SK-N-SH treated with all-trans-retinoic acid at 6 μM for 48 hours (cell line): ENCODE measurements at regions not wholly inside any gene's neighbourhood (a gene's known extent, or its start where the extent isn't known, plus 50 kb on each side); places are given as distances from the start of the nearest gene placed in this dataset.
A peak's percentile ranks its signal among the peaks of the same experiment; 100 is the strongest.

Experiments
- ATAC-seq: fragments of 200-7000 bp; cut with Tn5 transposase; 3 replicates; pipeline ENCODE4 v1.9.1; 2020; ENCODE audit warnings: mild to moderate bottlenecking, moderate library complexity
- ARNTL ChIP-seq: fragments of 450-650 bp; formaldehyde crosslinking; IDR thresholded peaks from 2 replicates; pipeline ENCODE4 v1.5.0; 2020; ENCODE audit warnings: low read depth, mild to moderate bottlenecking, moderate library complexity, borderline replicate concordance
- BACH2 ChIP-seq: fragments of 250-450 bp; sonication (Bioruptor Pico); IDR thresholded peaks from 2 replicates; pipeline ENCODE4 v1.9.0; 2021; ENCODE audit warnings: mild to moderate bottlenecking, borderline replicate concordance
- CREB5 ChIP-seq: fragments of 250-450 bp; sonication (Bioruptor Pico); IDR thresholded peaks from 2 replicates; pipeline ENCODE4 v1.5.1; 2020; ENCODE audit warnings: low read depth, mild to moderate bottlenecking, moderate library complexity
- CSDC2 ChIP-seq: fragments of 250-450 bp; sonication (Bioruptor Pico); IDR thresholded peaks from 2 replicates; pipeline ENCODE4 v1.5.0; 2020; ENCODE audit warnings: mild to moderate bottlenecking, moderate library complexity
- CSRNP3 ChIP-seq: fragments of 250-450 bp; sonication (Bioruptor Pico); IDR thresholded peaks from 2 replicates; pipeline ENCODE4 v1.5.1; 2021; ENCODE audit warnings: mild to moderate bottlenecking, moderate library complexity
- ISL1 ChIP-seq: fragments of 250-450 bp; sonication (Bioruptor Pico); IDR thresholded peaks from 2 replicates; pipeline ENCODE4 v2.1.2; 2022; ENCODE audit warnings: mild to moderate bottlenecking, moderate library complexity
- OSR1 ChIP-seq: fragments of 250-450 bp; sonication (Bioruptor Pico); IDR thresholded peaks from 2 replicates; pipeline ENCODE4 v1.8.0; 2022; ENCODE audit warnings: moderate library complexity, mild to moderate bottlenecking, inconsistent platforms
- PATZ1 ChIP-seq: fragments of 250-450 bp; sonication (Bioruptor Pico); IDR thresholded peaks from 2 replicates; pipeline ENCODE4 v1.8.0; 2020; ENCODE audit warnings: mild to moderate bottlenecking, moderate library complexity, borderline replicate concordance
- POU6F1 ChIP-seq: fragments of 250-450 bp; sonication (Bioruptor Pico); IDR thresholded peaks from 2 replicates; pipeline ENCODE4 v1.8.0; 2021; ENCODE audit warnings: low read depth, mild to moderate bottlenecking, moderate library complexity, borderline replicate concordance
- PPARA ChIP-seq: fragments of 250-450 bp; sonication (Bioruptor Pico); IDR thresholded peaks from 2 replicates; pipeline ENCODE4 v1.5.0; 2020; ENCODE audit warnings: mild to moderate bottlenecking, borderline replicate concordance
- RARB ChIP-seq: fragments of 250-450 bp; sonication (Bioruptor Pico); IDR thresholded peaks from 2 replicates; pipeline ENCODE4 v1.8.0; 2021; ENCODE audit warnings: mild to moderate bottlenecking, moderate library complexity
- SNAI2 ChIP-seq: fragments of 250-450 bp; sonication (Bioruptor Pico); IDR thresholded peaks from 2 replicates; pipeline ENCODE4 v1.5.0; 2020; ENCODE audit warnings: mild to moderate bottlenecking, moderate library complexity
- TCF4 ChIP-seq: fragments of 250-450 bp; sonication (Bioruptor Pico); IDR thresholded peaks from 2 replicates; pipeline ENCODE4 v1.8.0; 2021; ENCODE audit warnings: mild to moderate bottlenecking, moderate library complexity, borderline replicate concordance
- TOX ChIP-seq: fragments of 250-450 bp; sonication (Bioruptor Pico); IDR thresholded peaks from 2 replicates; pipeline ENCODE4 v1.8.0; 2021; ENCODE audit warnings: mild to moderate bottlenecking, moderate library complexity, borderline replicate concordance
- ZC3H10 ChIP-seq: fragments of 250-450 bp; sonication (Bioruptor Pico); IDR thresholded peaks from 2 replicates; pipeline ENCODE4 v1.5.1; 2021; ENCODE audit warnings: mild to moderate bottlenecking, moderate library complexity
- ZFP3 ChIP-seq: fragments of 250-450 bp; sonication (Bioruptor Pico); IDR thresholded peaks from 2 replicates; pipeline ENCODE4 v1.5.0; 2020; ENCODE audit warnings: mild to moderate bottlenecking, moderate library complexity
- ZFP30 ChIP-seq: fragments of 450-650 bp; formaldehyde crosslinking; IDR thresholded peaks from 2 replicates; pipeline ENCODE4 v1.5.0; 2022; ENCODE audit warnings: mild to moderate bottlenecking, moderate library complexity
- ZNF565 ChIP-seq: fragments of 450-650 bp; formaldehyde crosslinking; conservative IDR thresholded peaks from 2 replicates; pipeline ENCODE4 v1.5.0; 2020; ENCODE audit warnings: low read depth, mild to moderate bottlenecking, moderate library complexity
- ZNF70 ChIP-seq: fragments of 450-650 bp; formaldehyde crosslinking; IDR thresholded peaks from 2 replicates; pipeline ENCODE4 v1.5.0; 2020; ENCODE audit warnings: mild to moderate bottlenecking, moderate library complexity
- ZNF8 ChIP-seq: fragments of 450-650 bp; formaldehyde crosslinking; IDR thresholded peaks from 2 replicates; pipeline ENCODE4 v1.5.0; 2020; ENCODE audit warnings: mild to moderate bottlenecking, moderate library complexity

GRCh38 chr2:235168174-235168979, 216.6 kb downstream of the SH3BP4 start:
- TF ChIP-seq ZFP3 (CRISPR knock-in tag) (no peak), ZFP30 (CRISPR knock-in tag) (no peak), CSDC2 (CRISPR knock-in tag) (no peak), ZNF565 (no peak), PPARA (CRISPR knock-in tag) (no peak), PATZ1 (CRISPR knock-in tag) (no peak), OSR1 (CRISPR knock-in tag) (no peak), CREB5 (no peak), ZNF70 (CRISPR knock-in tag) (no peak), ZNF8 (no peak), TOX (CRISPR knock-in tag) (no peak), ISL1 (CRISPR knock-in tag) (no peak), POU6F1 (CRISPR knock-in tag) (no peak), ARNTL (CRISPR knock-in tag) (no peak), SNAI2 (no peak), ZC3H10 (CRISPR knock-in tag) (no peak)
- no peak for ATAC-seq

GRCh38 chr2:235170016-235170415, 218.2 kb downstream of the SH3BP4 start:
- peak; percentile 47 for ATAC-seq
- TF ChIP-seq PPARA (CRISPR knock-in tag) (no peak), SNAI2 (no peak), PATZ1 (CRISPR knock-in tag) (no peak), TOX (CRISPR knock-in tag) (no peak), BACH2 (CRISPR knock-in tag) (no peak), CSRNP3 (no peak), ARNTL (CRISPR knock-in tag) (no peak), CSDC2 (CRISPR knock-in tag) (no peak), ZFP3 (CRISPR knock-in tag) (no peak), ZNF565 (no peak), TCF4 (no peak), ZNF70 (CRISPR knock-in tag) (no peak), RARB (CRISPR knock-in tag) (no peak), ZFP30 (CRISPR knock-in tag) (no peak)
